VCaP (cell line): ENCODE measurements at regions not wholly inside any gene's neighbourhood (a gene's known extent, or its start where the extent isn't known, plus 50 kb on each side); places are given as distances from the start of the nearest gene placed in this dataset.

ENCODE experiments used
- H3K27ac ChIP-seq: fragments of 450-650 bp; 2 replicates; pipeline ENCODE4 v1.5.1; 2017
- CTCF ChIP-seq: fragments of 450-650 bp; conservative IDR thresholded peaks from 2 replicates; pipeline ENCODE4 v1.5.1; 2017; ENCODE audit warnings: mild to moderate bottlenecking, moderate library complexity

GRCh38 chr4:78667764-78668163, 108.4 kb upstream of the BMP2K start:
- H3K27ac ChIP-seq, result no peak overlapping the region
- TF ChIP-seq CTCF, result no peak

GRCh38 chr4:78669453-78669852, 106.7 kb upstream of the BMP2K start:
- H3K27ac ChIP-seq, result no peak overlapping the region
- no peak; the same call in 1 of the 2 replicates for TF ChIP-seq CTCF

GRCh38 chr4:78671903-78672815, 104.0 kb upstream of the BMP2K start:
- no peak overlapping the region for H3K27ac ChIP-seq
- no peak for TF ChIP-seq CTCF

- no peak overlapping the region for H3K27ac ChIP-seq
- TF ChIP-seq CTCF, result no peak
Measured at GRCh38 chr4:78673337-78673736, 102.8 kb upstream of the BMP2K start.

GRCh38 chr4:78675325-78675724, 100.8 kb upstream of the BMP2K start:
- H3K27ac ChIP-seq, result no peak overlapping the region
- TF ChIP-seq CTCF, result no peak

GRCh38 chr4:78682070-78682469, 94.1 kb upstream of the BMP2K start:
- H3K27ac ChIP-seq, result no peak overlapping the region
- no peak for TF ChIP-seq CTCF

GRCh38 chr4:78683352-78683751, 92.8 kb upstream of the BMP2K start:
- no peak overlapping the region for H3K27ac ChIP-seq
- TF ChIP-seq CTCF, result no peak
